Tibial nerve (tissue), 3 donors: ENCODE measurements at regions not wholly inside any gene's neighbourhood (a gene's known extent, or its start where the extent isn't known, plus 50 kb on each side); places are given as distances from the start of the nearest gene placed in this dataset.

Experiments
- CTCF ChIP-seq, 5 experiments: fragments of 200-600 bp in 3 of 5; fragments of 450-650 bp in 2 of 5; sonication (generic) in 3 of 5; IDR thresholded peaks; one replicate each; pipeline ENCODE4 v1.5.1; 2016 to 2019; ENCODE audit warnings: antibody characterized with exemption in 5 of 5, mild to moderate bottlenecking in 3 of 5, moderate library complexity in 2 of 5
- POLR2A ChIP-seq, 2 donors: fragments of 450-650 bp; IDR thresholded peaks; one replicate each; pipeline ENCODE4 v1.6.1; 2017; ENCODE audit warnings: antibody characterized with exemption in 2 of 2, mild to moderate bottlenecking in 2 of 2, moderate library complexity in 2 of 2

GRCh38 chr1:166343276-166343675 lies 176.5 kb upstream of the FAM78B start:
- TF ChIP-seq CTCF (IDR thresholded peaks at IDR 0.05) (no peak), POLR2A (IDR thresholded peaks at IDR 0.05) (no peak)
